GM19397 (cell line): ENCODE measurements at regions not wholly inside any gene's neighbourhood (a gene's known extent, or its start where the extent isn't known, plus 50 kb on each side); places are given as distances from the start of the nearest gene placed in this dataset.
"Not testable (repeated sequence)": the region's sequence is repeated elsewhere in the genome, so short reads cannot be mapped to it uniquely, and the experiment has no call there.

ENCODE experiments used
- ATAC-seq: cut with Tn5 transposase; IDR thresholded peaks from one replicate; pipeline ENCODE4 v1.9.1; 2021; ENCODE audit warnings: mild to moderate bottlenecking, moderate library complexity; ENCODE audit not compliant: unreplicated experiment

- not testable (repeated sequence) for ATAC-seq
These were observed 1199.0 kb downstream of the TYW1 start for GRCh38 chr7:68195642-68196041.

- no peak for ATAC-seq
These were observed 1203.5 kb downstream of the TYW1 start for GRCh38 chr7:68200051-68200670.

GRCh38 chr7:68203251-68203650, 1206.6 kb downstream of the TYW1 start:
- ATAC-seq = no peak

DNA sequence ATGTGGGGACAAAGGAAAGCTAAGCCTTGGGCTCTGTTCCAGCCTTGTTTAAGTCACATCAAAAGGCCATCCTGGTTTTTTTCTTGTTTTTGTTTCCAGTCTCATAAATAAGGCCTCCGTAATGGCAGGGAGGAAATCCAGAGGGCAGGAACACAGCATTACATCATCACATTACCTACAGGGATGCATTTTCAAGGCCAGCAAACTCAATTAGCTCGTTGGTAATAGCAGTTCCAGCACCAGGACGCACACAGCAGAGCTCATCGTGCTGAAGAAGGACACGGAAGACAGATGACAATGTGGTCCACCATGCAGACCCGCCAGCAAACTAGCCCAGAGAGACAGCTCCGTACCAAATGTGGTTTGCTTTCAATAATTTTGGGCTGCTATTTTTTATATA, 1209.2 kb downstream of the TYW1 start:
- ATAC-seq = no peak

GRCh38 chr7:68206946-68207485, 1210.4 kb downstream of the TYW1 start:
- no peak for ATAC-seq

- no peak for ATAC-seq
These were observed 1211.0 kb downstream of the TYW1 start for GRCh38 chr7:68207676-68208075.

- ATAC-seq = no peak
These were observed 1212.9 kb downstream of the TYW1 start for GRCh38 chr7:68209486-68209885.

DNA sequence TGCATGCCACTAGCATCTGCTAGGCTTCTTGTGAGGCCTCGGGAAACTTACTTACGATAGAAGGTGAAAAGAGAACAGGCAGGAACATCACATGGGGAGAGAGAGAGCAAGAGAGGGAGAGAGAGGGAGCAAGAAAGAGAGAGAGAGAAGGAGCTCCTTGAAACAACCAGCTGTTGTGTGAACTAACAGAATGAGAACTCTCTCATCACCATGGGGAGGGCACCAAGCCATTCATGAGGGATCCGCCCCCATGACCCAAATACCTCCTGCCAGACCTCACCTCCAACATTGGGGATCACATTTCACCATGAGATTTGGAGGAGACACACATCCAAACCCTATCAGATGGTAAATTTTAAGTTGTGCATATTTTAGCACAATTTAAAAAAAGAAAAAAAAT, 1217.2 kb downstream of the TYW1 start:
- no peak for ATAC-seq

GRCh38 chr7:68216051-68216450, 1219.4 kb downstream of the TYW1 start:
- ATAC-seq = no peak

DNA sequence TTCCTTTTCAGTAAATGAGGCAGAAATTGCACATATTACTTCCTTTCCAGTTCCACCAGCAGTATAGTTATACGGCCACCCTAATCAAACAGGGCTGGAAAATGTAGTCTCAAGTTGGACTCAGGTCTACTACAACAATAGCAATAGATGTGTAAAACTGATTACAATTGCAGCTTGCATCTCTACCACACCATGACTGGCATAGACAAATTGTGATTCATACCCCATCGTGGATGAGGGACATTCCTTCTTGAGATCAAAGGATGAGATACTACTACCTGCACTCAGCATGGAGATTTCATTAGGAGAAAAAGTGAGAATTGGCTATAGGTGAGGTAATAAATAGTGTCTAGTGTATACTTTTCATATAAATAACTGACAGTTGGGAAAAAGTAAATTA, 1220.8 kb downstream of the TYW1 start:
- ATAC-seq = no peak

DNA sequence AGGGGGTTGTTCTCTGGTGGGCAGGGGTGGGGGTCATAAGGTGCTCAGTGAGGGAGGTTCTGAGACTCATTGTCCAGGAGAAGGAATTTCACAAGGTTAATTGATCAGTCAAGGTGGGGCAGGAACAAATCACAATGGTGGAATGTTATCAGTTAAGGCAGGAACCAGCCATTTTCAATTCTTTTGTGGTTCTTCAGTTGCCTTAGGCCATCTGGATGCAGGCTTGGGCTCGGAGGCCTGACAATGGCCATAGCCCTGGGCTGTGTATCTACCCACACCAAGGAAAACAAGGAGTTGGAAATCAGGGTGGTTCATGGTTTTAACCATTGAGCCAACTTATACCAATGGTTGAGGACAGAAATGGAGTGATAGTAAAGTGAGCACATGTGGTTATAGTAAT, 1221.8 kb downstream of the TYW1 start:
- no peak for ATAC-seq

DNA sequence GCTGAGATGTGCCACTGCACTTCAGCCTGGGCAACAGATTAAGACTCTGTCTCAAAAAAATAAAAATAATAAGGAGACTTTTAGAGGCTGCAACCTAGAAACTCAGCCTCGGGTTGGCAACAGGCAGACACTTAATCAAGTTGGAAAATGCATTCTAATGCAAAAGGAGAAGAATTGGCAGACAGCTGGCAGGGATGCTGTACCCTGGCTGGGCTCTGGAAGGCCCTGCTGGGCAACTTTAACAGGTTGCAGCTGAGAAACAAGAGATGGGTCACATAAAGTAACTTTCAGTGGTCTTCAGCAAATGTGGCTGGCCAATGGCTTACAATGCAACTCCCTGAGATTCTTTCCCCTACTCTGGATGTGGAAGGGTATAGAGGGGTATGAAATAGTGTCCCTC, 1225.7 kb downstream of the TYW1 start:
- no peak for ATAC-seq

DNA sequence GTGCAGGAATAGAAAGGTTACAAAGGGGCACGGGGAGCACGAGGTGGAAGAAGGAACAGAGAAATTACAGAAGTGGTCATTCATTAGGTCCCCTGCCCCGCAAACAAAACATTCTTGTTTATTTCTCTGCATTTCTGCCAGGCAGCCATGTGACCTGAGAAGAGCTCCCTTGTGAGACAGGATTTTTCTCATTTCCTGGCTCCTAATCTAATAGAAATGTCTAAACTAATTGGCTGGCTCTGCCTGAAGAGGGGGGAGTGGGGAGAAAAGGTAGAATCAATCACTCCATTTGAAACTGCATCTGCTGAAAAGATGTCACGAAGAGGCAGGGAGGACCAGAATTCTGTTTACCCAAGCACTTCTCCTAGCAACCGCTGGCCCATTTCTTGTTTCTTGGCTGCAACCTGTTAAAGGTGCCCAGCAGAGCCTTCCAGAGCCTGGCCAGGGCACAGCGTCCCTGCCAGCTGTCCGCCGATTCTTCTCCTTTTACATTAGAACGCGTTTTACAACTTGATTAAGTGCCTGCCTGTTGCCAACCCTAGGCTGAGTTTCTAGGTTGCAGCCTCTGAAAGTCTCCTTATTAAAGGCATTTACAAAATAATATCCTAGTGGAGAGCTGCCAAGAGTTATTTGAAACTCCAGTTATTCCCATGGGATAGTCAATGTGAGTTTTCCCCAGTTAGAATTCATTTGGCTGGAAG, 1227.6 kb downstream of the TYW1 start:
- ATAC-seq = no peak

DNA sequence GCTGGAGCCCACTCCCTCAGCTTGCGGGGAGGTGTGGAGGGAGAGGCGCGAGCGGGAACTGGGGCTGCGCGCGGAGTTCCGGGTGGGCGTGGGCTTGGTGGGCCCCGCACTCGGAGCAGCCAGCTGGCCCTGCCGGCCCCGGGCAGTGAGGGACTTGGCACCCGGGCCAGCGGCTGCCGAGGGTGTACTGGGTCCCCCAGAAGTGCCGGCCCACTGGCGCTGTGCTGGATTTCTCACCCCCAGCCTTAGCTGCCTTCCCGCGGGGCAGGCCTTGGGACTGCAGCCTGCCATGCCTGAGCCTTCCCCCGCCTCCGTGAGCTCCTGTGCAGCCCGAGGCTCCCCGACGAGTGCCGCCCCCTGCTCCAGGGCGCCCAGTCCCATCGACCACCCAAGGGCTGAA, 1234.4 kb downstream of the TYW1 start:
- ATAC-seq = not testable (repeated sequence)

- no peak for ATAC-seq
These were observed 1239.3 kb downstream of the TYW1 start for GRCh38 chr7:68235937-68236336.

- ATAC-seq = no peak
These were observed 1241.7 kb downstream of the TYW1 start for GRCh38 chr7:68238204-68238805.

GRCh38 chr7:68243128-68243527, 1246.5 kb downstream of the TYW1 start:
- no peak for ATAC-seq

GRCh38 chr7:68244389-68244788, 1247.8 kb downstream of the TYW1 start:
- no peak for ATAC-seq

DNA sequence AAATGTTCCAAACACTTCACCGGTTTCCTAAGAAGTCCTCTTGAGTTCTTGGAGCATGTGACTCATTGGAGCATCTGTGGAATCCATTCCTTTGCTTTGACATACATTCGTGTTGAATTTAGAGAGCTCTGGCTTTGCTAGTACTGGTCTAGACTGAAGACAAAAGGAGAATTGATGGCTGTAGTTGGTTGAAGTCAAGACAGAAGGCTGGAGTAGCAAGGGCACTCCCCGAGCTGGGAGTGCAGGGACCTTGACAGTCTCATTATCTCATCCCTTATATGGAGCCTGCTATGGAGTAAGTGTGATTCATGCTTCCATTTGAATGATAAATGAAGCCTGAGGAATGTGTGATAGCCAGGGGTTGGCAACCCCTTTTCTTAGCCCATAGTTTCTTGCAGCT, 1249.1 kb downstream of the TYW1 start:
- ATAC-seq = no peak

DNA sequence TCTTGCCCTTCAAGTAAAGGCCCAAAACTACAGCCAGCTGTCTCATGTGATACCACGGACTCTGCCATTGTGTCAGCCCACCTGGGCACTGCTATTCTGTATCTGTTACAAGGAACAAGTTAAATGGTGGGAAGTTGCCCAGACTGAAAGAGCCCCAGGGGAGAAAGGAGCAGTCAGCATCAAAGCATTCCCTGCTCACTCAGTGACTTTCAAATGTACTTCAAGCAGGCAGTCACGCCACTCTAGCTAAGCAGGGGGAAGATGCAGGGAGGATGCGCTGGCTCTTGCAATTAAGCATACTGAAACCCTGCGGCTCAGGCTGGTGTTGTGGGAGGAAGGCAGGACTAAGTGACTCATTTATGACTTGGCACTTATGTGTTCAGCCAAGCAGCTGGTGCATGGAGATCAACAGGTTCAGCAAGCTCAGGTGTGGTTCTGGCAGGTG, 1249.6 kb downstream of the TYW1 start:
- no peak for ATAC-seq

DNA sequence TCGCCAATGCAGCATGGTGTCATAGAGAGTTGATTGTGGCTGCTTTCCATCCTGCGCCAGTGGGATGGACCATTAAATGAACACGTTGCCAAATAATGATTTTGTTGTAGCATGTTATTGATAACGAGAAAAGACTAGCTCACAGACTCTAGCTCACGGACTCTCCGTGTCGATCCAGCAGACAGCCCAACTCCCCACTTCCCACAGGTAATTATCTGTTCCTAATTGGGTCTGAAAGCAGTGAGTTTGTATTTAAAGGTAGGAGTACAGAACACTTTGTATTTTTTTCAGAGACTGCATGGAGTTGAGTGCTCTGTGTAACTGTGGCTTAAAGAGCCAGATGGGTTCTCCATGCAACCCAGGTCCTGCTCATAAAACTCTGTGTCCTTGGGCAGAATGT, 1250.5 kb downstream of the TYW1 start:
- no peak for ATAC-seq

- no peak for ATAC-seq
These were observed 1250.9 kb downstream of the TYW1 start for GRCh38 chr7:68247571-68247970.
